Smooth muscle cell (in vitro differentiated cells): ENCODE measurements at regions not wholly inside any gene's neighbourhood (a gene's known extent, or its start where the extent isn't known, plus 50 kb on each side); places are given as distances from the start of the nearest gene placed in this dataset.

Source experiments
- DNase-seq: peaks from one replicate; lab custom pipeline; 2025; ENCODE audit not compliant: unreplicated experiment; lab: John Stamatoyannopoulos, UW
- H2AFZ ChIP-seq: fragments of 200-600 bp; sonication (generic); 2 replicates; pipeline ENCODE4 v1.6.0; 2016; ENCODE audit warnings: antibody characterized with exemption, low read depth, mild to moderate bottlenecking
- H3F3A ChIP-seq: fragments of 200-600 bp; sonication (generic); 2 replicates; pipeline ENCODE4 v1.6.0; 2017; ENCODE audit warnings: antibody characterized with exemption, low read depth
- H3K27ac ChIP-seq: fragments of 200-600 bp; sonication (generic); 2 replicates; pipeline ENCODE4 v1.5.1; 2016; ENCODE audit warnings: low read depth, mild to moderate bottlenecking
- H3K27me3 ChIP-seq: fragments of 200-600 bp; sonication (generic); 2 replicates; pipeline ENCODE4 v1.6.1; 2016; ENCODE audit warnings: low read depth, mild to moderate bottlenecking
- H3K36me3 ChIP-seq: fragments of 200-600 bp; sonication (generic); 2 replicates; pipeline ENCODE4 v1.5.1; 2016; ENCODE audit warnings: low read depth
- H3K4me1 ChIP-seq: fragments of 200-600 bp; sonication (generic); 2 replicates; pipeline ENCODE4 v1.5.1; 2016; ENCODE audit warnings: low read depth
- H3K4me2 ChIP-seq: fragments of 200-600 bp; sonication (generic); 2 replicates; pipeline ENCODE4 v1.6.0; 2016; ENCODE audit warnings: mild to moderate bottlenecking
- H3K4me3 ChIP-seq: fragments of 200-600 bp; sonication (generic); 2 replicates; pipeline ENCODE4 v1.5.1; 2016; ENCODE audit warnings: mild to moderate bottlenecking
- H3K79me2 ChIP-seq: fragments of 200-600 bp; sonication (generic); 2 replicates; pipeline ENCODE4 v1.6.0; 2016; ENCODE audit warnings: low read depth, mild to moderate bottlenecking
- H3K9ac ChIP-seq: fragments of 200-600 bp; sonication (generic); 2 replicates; pipeline ENCODE4 v1.6.0; 2016; ENCODE audit warnings: low read depth
- H3K9me3 ChIP-seq: fragments of 200-600 bp; sonication (generic); replicated peaks from 2 replicates; pipeline ENCODE4 v1.5.1; 2016; ENCODE audit warnings: low read depth
- H4K20me1 ChIP-seq: fragments of 200-600 bp; sonication (generic); 2 replicates; pipeline ENCODE4 v1.6.0; 2016; ENCODE audit warnings: low read depth
- CTCF ChIP-seq: fragments of 200-600 bp; sonication (generic); IDR thresholded peaks from 2 replicates; pipeline ENCODE4 v1.5.1; 2017; ENCODE audit warnings: borderline replicate concordance, mild to moderate bottlenecking, antibody characterized with exemption; ENCODE audit not compliant: insufficient read depth, poor library complexity, severe bottlenecking
- WGBS: methylation state at CpG from one replicate; pipeline ENCODE4 v1.1.7; 2016; ENCODE audit warnings: low lambda C conversion rate; 5-methylcytosine and 5-hydroxymethylcytosine counted together

GRCh38 chr2:21407851-21408250, 284.1 kb downstream of the TDRD15 start:
- H2AFZ ChIP-seq: no peak overlapping the region
- no peaks in the 10 kb centered on the region for H3F3A ChIP-seq
- H3K9me3 ChIP-seq: no peaks in the 10 kb centered on the region
- no peak for TF ChIP-seq CTCF
- no peak overlapping the region for H3K4me3 ChIP-seq
- no peaks in the 10 kb centered on the region for H3K27me3 ChIP-seq
- no peak overlapping the region for H3K27ac ChIP-seq
- DNase-seq: no peak
- H3K36me3 ChIP-seq: no peaks in the 10 kb centered on the region
- 82% methylated on average over 1 of the region's 1 CpG for WGBS
- H3K9ac ChIP-seq: no peak overlapping the region
- H3K79me2 ChIP-seq: no peaks in the 10 kb centered on the region
- H3K4me1 ChIP-seq: no peaks in the 10 kb centered on the region
- H3K4me2 ChIP-seq: no peak overlapping the region
- H4K20me1 ChIP-seq: no peaks in the 10 kb centered on the region

- Histone ChIP-seq H3K4me1 (no peaks in the 10 kb centered on the region), H3K9me3 (no peaks in the 10 kb centered on the region), H3K36me3 (no peaks in the 10 kb centered on the region), H3K27me3 (no peaks in the 10 kb centered on the region), H3K27ac (no peak overlapping the region), H3K4me3 (no peak overlapping the region), H3K9ac (no peak overlapping the region), H3K4me2 (no peak overlapping the region), H2AFZ (no peak overlapping the region), H3K79me2 (no peaks in the 10 kb centered on the region), H4K20me1 (no peaks in the 10 kb centered on the region), H3F3A (no peaks in the 10 kb centered on the region)
- 85% methylated on average over 5 of the region's 5 CpGs for WGBS
- no peak for DNase-seq
- TF ChIP-seq CTCF: no peak
Observed at GRCh38 chr2:21411741-21412140, 288.0 kb downstream of the TDRD15 start.

- DNase-seq: no peak
- Histone ChIP-seq H2AFZ (no peak overlapping the region), H3K4me3 (no peak overlapping the region), H3K4me2 (no peak overlapping the region), H3K9me3 (no peaks in the 10 kb centered on the region), H3K27me3 (no peaks in the 10 kb centered on the region), H4K20me1 (no peaks in the 10 kb centered on the region), H3K9ac (no peak overlapping the region), H3K79me2 (no peaks in the 10 kb centered on the region), H3K36me3 (no peaks in the 10 kb centered on the region), H3F3A (no peaks in the 10 kb centered on the region), H3K27ac (no peak overlapping the region), H3K4me1 (no peaks in the 10 kb centered on the region)
- 80% methylated on average over 4 of the region's 4 CpGs for WGBS
- no peak for TF ChIP-seq CTCF
Observed at GRCh38 chr2:21412944-21413443, 289.2 kb downstream of the TDRD15 start.

GRCh38 chr2:21415234-21415633, 291.5 kb downstream of the TDRD15 start:
- H3K27ac ChIP-seq: no peak overlapping the region
- H3K4me1 ChIP-seq: no peaks in the 10 kb centered on the region
- no peaks in the 10 kb centered on the region for H3K27me3 ChIP-seq
- H3K4me2 ChIP-seq: no peak overlapping the region
- no peaks in the 10 kb centered on the region for H3K9me3 ChIP-seq
- no peaks in the 10 kb centered on the region for H3K79me2 ChIP-seq
- DNase-seq: no peak
- no peaks in the 10 kb centered on the region for H4K20me1 ChIP-seq
- H2AFZ ChIP-seq: no peak overlapping the region
- WGBS: 59% methylated on average over 3 of the region's 3 CpGs
- no peak overlapping the region for H3K4me3 ChIP-seq
- H3K36me3 ChIP-seq: no peaks in the 10 kb centered on the region
- no peak for TF ChIP-seq CTCF
- no peak overlapping the region for H3K9ac ChIP-seq
- no peaks in the 10 kb centered on the region for H3F3A ChIP-seq
